Panc1 (cell line): ENCODE measurements at regions not wholly inside any gene's neighbourhood (a gene's known extent, or its start where the extent isn't known, plus 50 kb on each side); places are given as distances from the start of the nearest gene placed in this dataset.

Source experiments
- ATAC-seq: fragments of 200-7000 bp; cut with Tn5 transposase; 2 replicates; pipeline ENCODE4 v1.9.1; 2020; ENCODE audit warnings: mild to moderate bottlenecking, moderate library complexity
- BruUV-seq: library from RNA; stranded (reverse); fragments of 400-500 nt; replicated peaks from 2 replicates; lab custom pipeline; 2021; lab: Mats Ljungman, UMichigan
- CTCF ChIA-PET: fragments of 300-600 bp; sonication (Branson Sonifier 250); formaldehyde crosslinking; loops from one replicate; lab custom pipeline; 2022; ENCODE audit warnings: antibody characterized with exemption; lab: Charles Lee
- POLR2A ChIA-PET: fragments of 300-600 bp; sonication (Branson Sonifier 250); formaldehyde crosslinking; loops from one replicate; lab custom pipeline; 2022; ENCODE audit warnings: antibody characterized with exemption; lab: Charles Lee
- DNase-seq: peaks from one replicate; pipeline ENCODE4 v3.0.0-alpha.2; 2010; ENCODE audit warnings: low read depth, low spot score
- H3K27ac ChIP-seq: 2 replicates; pipeline ENCODE4 v1.5.1; 2011; ENCODE audit warnings: mild to moderate bottlenecking, low read length, inconsistent platforms
- H3K27me3 ChIP-seq: fragments of 200-500 bp; sonication (Bioruptor generic); 2 replicates; pipeline ENCODE4 v1.6.0; 2014; ENCODE audit warnings: low read length, inconsistent platforms; ENCODE audit not compliant: control insufficient read depth, insufficient read depth
- H3K36me3 ChIP-seq: fragments of 200-500 bp; sonication (Bioruptor generic); 2 replicates; pipeline ENCODE4 v1.5.1; 2014; ENCODE audit warnings: inconsistent platforms, mild to moderate bottlenecking, low read length, moderate library complexity; ENCODE audit not compliant: control insufficient read depth, insufficient read depth
- H3K4me1 ChIP-seq: 2 replicates; pipeline ENCODE4 v1.5.1; 2011; ENCODE audit warnings: inconsistent platforms, mild to moderate bottlenecking, low read length, moderate library complexity; ENCODE audit not compliant: control insufficient read depth, insufficient read depth
- H3K4me3 ChIP-seq, 2 experiments: 2 replicates each; pipeline ENCODE4 v1.5.1; 2011 to 2012; ENCODE audit warnings: low read depth in 2 of 2, low read length in 2 of 2, mild to moderate bottlenecking in 2 of 2, inconsistent platforms in 1 of 2, moderate library complexity in 1 of 2
- H3K9me3 ChIP-seq: fragments of 200-500 bp; sonication (Bioruptor generic); 2 replicates; pipeline ENCODE4 v1.5.1; 2014; ENCODE audit warnings: low read depth, mild to moderate bottlenecking, inconsistent platforms, low read length, moderate library complexity; ENCODE audit not compliant: control insufficient read depth, insufficient read depth
- POLR2AphosphoS5 ChIP-seq: IDR thresholded peaks from 2 replicates; pipeline ENCODE4 v1.6.1; 2012; ENCODE audit warnings: mild to moderate bottlenecking, low read depth, low read length, moderate library complexity
- SIN3A ChIP-seq: IDR thresholded peaks from 2 replicates; pipeline ENCODE4 v1.6.1; 2012; ENCODE audit warnings: low read depth, mild to moderate bottlenecking, low read length, moderate library complexity, borderline replicate concordance; ENCODE audit not compliant: insufficient read depth
- TCF7L2 ChIP-seq: IDR thresholded peaks from 2 replicates; pipeline ENCODE4 v1.6.1; 2011; ENCODE audit warnings: mild to moderate bottlenecking, low read depth, low read length, inconsistent platforms
- in situ Hi-C: cut with HindIII; loops from 2 replicates; pipeline ENCODE4 v1.10.0; 2016; ENCODE audit warnings: low sequenced_read_pairs, low pct_unique_long_range_greater_than_20kb
- intact Hi-C: fragments of 100-400 bp; cut with micrococcal nuclease; formaldehyde crosslinking; loops from one replicate; pipeline ENCODE4 v1.10.0; 2022; ENCODE audit not compliant: unreplicated experiment
- TF ChIP-seq, protein P1 (sequence below): fragments of 450-650 bp; IDR thresholded peaks from 2 replicates; pipeline ENCODE4 v1.5.1; 2017; ENCODE audit warnings: mild to moderate bottlenecking
- TF ChIP-seq, protein P2 (sequence below), 2 experiments: IDR thresholded peaks; 2 replicates each; pipeline ENCODE4 v1.6.1; 2011 to 2012; ENCODE audit warnings: low read depth in 2 of 2, control low read depth in 1 of 2, low read length in 1 of 2, mild to moderate bottlenecking in 1 of 2, moderate library complexity in 1 of 2; ENCODE audit not compliant: insufficient read depth in 1 of 2

DNA sequence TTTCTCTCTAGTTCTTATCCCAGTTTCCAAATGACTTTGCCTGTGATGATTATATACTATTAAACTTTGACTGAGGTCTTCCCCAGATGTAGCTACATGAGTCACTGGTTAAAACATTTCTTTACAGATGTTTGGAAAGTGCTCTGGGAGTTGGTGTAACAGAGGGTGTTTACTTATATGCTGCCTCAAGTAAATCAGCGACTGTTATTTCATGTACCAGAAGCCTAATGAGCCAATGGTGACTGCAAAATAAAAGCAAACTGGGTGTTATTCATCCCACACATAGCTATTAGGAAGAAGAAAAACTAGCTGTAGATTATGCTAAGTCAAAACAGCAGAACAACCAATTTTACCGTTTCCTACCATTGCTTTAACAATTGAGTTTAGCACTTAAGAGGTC lies 929.7 kb upstream of the SEMA6A start:
- no peak overlapping the region for H3K4me3 ChIP-seq
- CTCF ChIA-PET = no interaction called here
- BruUV-seq = no TSS peak

DNA sequence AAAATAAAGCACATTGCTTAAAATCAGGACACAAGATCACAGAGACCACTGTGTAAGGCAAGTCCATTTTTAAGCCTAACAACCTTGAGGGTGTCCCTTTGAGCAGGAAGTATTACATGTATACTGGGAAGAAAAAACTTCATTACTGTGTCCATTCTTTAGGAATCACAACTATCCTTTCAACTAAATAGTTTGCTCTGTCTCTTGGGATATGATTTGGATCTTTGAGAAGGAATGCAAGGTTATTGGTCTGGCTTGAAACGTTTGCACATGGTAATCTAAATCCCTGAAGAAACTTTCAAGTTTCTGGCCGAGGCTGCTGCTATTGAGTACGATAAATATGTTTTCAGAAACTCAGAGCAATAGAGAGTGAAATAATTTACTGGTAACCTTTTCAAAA lies 923.0 kb upstream of the SEMA6A start:
- TF ChIP-seq SIN3A = no peak
- ChIA-PET POLR2A (no interaction called here), CTCF (no interaction called here)
- DNase-seq (no peak), ATAC-seq (no peak)
- Histone ChIP-seq H3K36me3 (no peaks in the 10 kb centered on the region), H3K27ac (no peak overlapping the region), H3K27me3 (no peaks in the 10 kb centered on the region), H3K4me1 (no peaks in the 10 kb centered on the region), H3K9me3 (no peaks in the 10 kb centered on the region), H3K4me3 (no peak overlapping the region)
- intact Hi-C loops (no loop called here), in situ Hi-C loops (no loop called here)
- BruUV-seq = no TSS peak

More for the DNA sequence above, 929.7 kb upstream of the SEMA6A start:
- POLR2A ChIA-PET = no interaction called here
- ATAC-seq (no peak), DNase-seq (no peak)
- no peaks in the 10 kb centered on the region for H3K36me3 ChIP-seq
- in situ Hi-C loops (no loop called here), intact Hi-C loops (no loop called here)
- H3K9me3 ChIP-seq = no peaks in the 10 kb centered on the region
- H3K4me1 ChIP-seq = no peaks in the 10 kb centered on the region
- no peak for TF ChIP-seq SIN3A
- TF ChIP-seq TCF7L2 = no peak
- TF ChIP-seq, protein P1, sequence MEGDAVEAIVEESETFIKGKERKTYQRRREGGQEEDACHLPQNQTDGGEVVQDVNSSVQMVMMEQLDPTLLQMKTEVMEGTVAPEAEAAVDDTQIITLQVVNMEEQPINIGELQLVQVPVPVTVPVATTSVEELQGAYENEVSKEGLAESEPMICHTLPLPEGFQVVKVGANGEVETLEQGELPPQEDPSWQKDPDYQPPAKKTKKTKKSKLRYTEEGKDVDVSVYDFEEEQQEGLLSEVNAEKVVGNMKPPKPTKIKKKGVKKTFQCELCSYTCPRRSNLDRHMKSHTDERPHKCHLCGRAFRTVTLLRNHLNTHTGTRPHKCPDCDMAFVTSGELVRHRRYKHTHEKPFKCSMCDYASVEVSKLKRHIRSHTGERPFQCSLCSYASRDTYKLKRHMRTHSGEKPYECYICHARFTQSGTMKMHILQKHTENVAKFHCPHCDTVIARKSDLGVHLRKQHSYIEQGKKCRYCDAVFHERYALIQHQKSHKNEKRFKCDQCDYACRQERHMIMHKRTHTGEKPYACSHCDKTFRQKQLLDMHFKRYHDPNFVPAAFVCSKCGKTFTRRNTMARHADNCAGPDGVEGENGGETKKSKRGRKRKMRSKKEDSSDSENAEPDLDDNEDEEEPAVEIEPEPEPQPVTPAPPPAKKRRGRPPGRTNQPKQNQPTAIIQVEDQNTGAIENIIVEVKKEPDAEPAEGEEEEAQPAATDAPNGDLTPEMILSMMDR = no peak
- TF ChIP-seq, protein P2, sequence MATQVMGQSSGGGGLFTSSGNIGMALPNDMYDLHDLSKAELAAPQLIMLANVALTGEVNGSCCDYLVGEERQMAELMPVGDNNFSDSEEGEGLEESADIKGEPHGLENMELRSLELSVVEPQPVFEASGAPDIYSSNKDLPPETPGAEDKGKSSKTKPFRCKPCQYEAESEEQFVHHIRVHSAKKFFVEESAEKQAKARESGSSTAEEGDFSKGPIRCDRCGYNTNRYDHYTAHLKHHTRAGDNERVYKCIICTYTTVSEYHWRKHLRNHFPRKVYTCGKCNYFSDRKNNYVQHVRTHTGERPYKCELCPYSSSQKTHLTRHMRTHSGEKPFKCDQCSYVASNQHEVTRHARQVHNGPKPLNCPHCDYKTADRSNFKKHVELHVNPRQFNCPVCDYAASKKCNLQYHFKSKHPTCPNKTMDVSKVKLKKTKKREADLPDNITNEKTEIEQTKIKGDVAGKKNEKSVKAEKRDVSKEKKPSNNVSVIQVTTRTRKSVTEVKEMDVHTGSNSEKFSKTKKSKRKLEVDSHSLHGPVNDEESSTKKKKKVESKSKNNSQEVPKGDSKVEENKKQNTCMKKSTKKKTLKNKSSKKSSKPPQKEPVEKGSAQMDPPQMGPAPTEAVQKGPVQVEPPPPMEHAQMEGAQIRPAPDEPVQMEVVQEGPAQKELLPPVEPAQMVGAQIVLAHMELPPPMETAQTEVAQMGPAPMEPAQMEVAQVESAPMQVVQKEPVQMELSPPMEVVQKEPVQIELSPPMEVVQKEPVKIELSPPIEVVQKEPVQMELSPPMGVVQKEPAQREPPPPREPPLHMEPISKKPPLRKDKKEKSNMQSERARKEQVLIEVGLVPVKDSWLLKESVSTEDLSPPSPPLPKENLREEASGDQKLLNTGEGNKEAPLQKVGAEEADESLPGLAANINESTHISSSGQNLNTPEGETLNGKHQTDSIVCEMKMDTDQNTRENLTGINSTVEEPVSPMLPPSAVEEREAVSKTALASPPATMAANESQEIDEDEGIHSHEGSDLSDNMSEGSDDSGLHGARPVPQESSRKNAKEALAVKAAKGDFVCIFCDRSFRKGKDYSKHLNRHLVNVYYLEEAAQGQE (IDR thresholded peaks at IDR 0.05; ENCODE audit: insufficient read depth in 1 of 2, low read depth in 2 of 2, low read length in 1 of 2) = no peak
- no peak for TF ChIP-seq POLR2AphosphoS5
- H3K27ac ChIP-seq = no peak overlapping the region
- H3K27me3 ChIP-seq = no peaks in the 10 kb centered on the region

DNA sequence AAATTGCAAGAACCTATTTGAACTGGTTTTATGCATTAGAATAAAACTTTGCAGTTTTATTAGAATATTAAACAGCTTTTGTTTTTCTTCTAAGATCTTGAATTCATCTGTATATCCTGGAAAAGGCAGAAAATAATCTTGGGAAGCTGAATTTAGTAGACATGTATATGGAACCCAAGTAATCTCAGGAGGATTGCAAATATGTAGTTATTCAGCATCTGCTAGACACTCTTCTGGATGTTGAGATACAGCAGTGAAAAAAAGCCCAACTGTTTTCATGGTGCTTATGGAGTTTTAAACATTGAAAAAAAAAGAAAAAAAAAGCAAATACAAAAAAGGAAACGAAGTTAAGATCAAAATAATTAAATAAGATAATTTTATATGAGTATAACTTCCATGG lies 922.2 kb upstream of the SEMA6A start:
- in situ Hi-C loops (no loop called here), intact Hi-C loops (no loop called here)
- H3K9me3 ChIP-seq = no peaks in the 10 kb centered on the region
- DNase-seq = no peak
- no peaks in the 10 kb centered on the region for H3K4me1 ChIP-seq
- no TSS peak for BruUV-seq
- ATAC-seq = no peak
- CTCF ChIA-PET = no interaction called here
- TF ChIP-seq TCF7L2 (no peak), SIN3A (no peak), POLR2AphosphoS5 (no peak)
- TF ChIP-seq, protein P1 = no peak
- TF ChIP-seq, protein P2 (IDR thresholded peaks at IDR 0.05; ENCODE audit: insufficient read depth in 1 of 2, low read depth in 2 of 2, low read length in 1 of 2) = no peak
- POLR2A ChIA-PET = no interaction called here
- H3K4me3 ChIP-seq = no peak overlapping the region
- H3K36me3 ChIP-seq = no peaks in the 10 kb centered on the region
- H3K27me3 ChIP-seq = no peaks in the 10 kb centered on the region
- no peak overlapping the region for H3K27ac ChIP-seq
